ENCODE measurements at regions not wholly inside any gene's neighbourhood (a gene's known extent, or its start where the extent isn't known, plus 50 kb on each side); places are given as distances from the start of the nearest gene placed in this dataset.

- ATAC-seq (no peak), DNase-seq (ENCODE audit: low spot score) (no peak)
- Mint-ChIP-seq H3K4me1 (peaks cover 11% of the 10 kb centered on the region), H3K4me3 (no peak overlapping the region), H3K27me3 (ENCODE audit: low read depth) (no peaks in the 10 kb centered on the region), H3K36me3 (peaks cover 3% of the 10 kb centered on the region; the same call in 1 of the 2 replicates), H3K27ac (no peak overlapping the region), H3K9me3 (peaks cover 9% of the 10 kb centered on the region)
- TF ChIP-seq, protein P1, sequence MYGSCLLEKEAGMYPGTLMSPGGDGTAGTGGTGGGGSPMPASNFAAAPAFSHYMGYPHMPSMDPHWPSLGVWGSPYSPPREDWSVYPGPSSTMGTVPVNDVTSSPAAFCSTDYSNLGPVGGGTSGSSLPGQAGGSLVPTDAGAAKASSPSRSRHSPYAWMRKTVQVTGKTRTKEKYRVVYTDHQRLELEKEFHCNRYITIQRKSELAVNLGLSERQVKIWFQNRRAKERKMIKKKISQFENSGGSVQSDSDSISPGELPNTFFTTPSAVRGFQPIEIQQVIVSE (CRISPR knock-in tag; IDR thresholded peaks at IDR 0.05; ENCODE audit: borderline replicate concordance): no peak
- TF ChIP-seq ZNF219 (CRISPR knock-in tag; IDR thresholded peaks at IDR 0.05; ENCODE audit: borderline replicate concordance) (no peak), GTF2I (CRISPR knock-in tag; conservative IDR thresholded peaks at IDR 0.05) (no peak)
- TF ChIP-seq, protein P2, sequence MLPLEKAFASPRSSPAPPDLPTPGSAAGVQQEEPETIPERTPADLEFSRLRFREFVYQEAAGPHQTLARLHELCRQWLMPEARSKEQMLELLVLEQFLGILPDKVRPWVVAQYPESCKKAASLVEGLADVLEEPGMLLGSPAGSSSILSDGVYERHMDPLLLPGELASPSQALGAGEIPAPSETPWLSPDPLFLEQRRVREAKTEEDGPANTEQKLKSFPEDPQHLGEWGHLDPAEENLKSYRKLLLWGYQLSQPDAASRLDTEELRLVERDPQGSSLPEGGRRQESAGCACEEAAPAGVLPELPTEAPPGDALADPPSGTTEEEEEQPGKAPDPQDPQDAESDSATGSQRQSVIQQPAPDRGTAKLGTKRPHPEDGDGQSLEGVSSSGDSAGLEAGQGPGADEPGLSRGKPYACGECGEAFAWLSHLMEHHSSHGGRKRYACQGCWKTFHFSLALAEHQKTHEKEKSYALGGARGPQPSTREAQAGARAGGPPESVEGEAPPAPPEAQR (CRISPR knock-in tag; IDR thresholded peaks at IDR 0.05): no peak
- TF ChIP-seq, protein P3, sequence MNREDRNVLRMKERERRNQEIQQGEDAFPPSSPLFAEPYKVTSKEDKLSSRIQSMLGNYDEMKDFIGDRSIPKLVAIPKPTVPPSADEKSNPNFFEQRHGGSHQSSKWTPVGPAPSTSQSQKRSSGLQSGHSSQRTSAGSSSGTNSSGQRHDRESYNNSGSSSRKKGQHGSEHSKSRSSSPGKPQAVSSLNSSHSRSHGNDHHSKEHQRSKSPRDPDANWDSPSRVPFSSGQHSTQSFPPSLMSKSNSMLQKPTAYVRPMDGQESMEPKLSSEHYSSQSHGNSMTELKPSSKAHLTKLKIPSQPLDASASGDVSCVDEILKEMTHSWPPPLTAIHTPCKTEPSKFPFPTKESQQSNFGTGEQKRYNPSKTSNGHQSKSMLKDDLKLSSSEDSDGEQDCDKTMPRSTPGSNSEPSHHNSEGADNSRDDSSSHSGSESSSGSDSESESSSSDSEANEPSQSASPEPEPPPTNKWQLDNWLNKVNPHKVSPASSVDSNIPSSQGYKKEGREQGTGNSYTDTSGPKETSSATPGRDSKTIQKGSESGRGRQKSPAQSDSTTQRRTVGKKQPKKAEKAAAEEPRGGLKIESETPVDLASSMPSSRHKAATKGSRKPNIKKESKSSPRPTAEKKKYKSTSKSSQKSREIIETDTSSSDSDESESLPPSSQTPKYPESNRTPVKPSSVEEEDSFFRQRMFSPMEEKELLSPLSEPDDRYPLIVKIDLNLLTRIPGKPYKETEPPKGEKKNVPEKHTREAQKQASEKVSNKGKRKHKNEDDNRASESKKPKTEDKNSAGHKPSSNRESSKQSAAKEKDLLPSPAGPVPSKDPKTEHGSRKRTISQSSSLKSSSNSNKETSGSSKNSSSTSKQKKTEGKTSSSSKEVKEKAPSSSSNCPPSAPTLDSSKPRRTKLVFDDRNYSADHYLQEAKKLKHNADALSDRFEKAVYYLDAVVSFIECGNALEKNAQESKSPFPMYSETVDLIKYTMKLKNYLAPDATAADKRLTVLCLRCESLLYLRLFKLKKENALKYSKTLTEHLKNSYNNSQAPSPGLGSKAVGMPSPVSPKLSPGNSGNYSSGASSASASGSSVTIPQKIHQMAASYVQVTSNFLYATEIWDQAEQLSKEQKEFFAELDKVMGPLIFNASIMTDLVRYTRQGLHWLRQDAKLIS (CRISPR knock-in tag; IDR thresholded peaks at IDR 0.05; ENCODE audit: borderline replicate concordance): no peak
- ChIA-PET CTCF (no interaction called here), POLR2A (interaction anchor here (0.7 kb wide), 1 partner anchor 9 kb away, joined by 3 read pairs; no protein-coding TSS in a partner anchor)
These were observed 299.3 kb upstream of the PDZRN3 start for GRCh38 chr3:73924048-73924447.

- Mint-ChIP-seq H3K36me3 (peaks cover 3% of the 10 kb centered on the region; the same call in 1 of the 2 replicates), H3K4me3 (no peak overlapping the region), H3K27ac (no peak overlapping the region), H3K27me3 (ENCODE audit: low read depth) (no peaks in the 10 kb centered on the region), H3K9me3 (peaks cover 3% of the 10 kb centered on the region; the same call in 1 of the 2 replicates), H3K4me1 (no peaks in the 10 kb centered on the region)
- TF ChIP-seq CREM (CRISPR knock-in tag; IDR thresholded peaks at IDR 0.05): no peak
- TF ChIP-seq NR3C1 (CRISPR knock-in tag; conservative IDR thresholded peaks at IDR 0.05; ENCODE audit: low read depth): no peak
- TF ChIP-seq SMAD4 (CRISPR knock-in tag; IDR thresholded peaks at IDR 0.05): no peak
- DNase-seq (ENCODE audit: low spot score) (no peak), ATAC-seq (no peak)
- CTCF ChIA-PET: no interaction called here
- POLR2A ChIA-PET: no interaction called here
These were observed 292.9 kb upstream of the PDZRN3 start for GRCh38 chr3:73917643-73918042.

- no peak for ATAC-seq
- POLR2A ChIA-PET: no interaction called here
- Mint-ChIP-seq H3K27me3 (ENCODE audit: low read depth) (no peaks in the 10 kb centered on the region), H3K4me3 (no peak overlapping the region), H3K4me1 (no peaks in the 10 kb centered on the region), H3K27ac (no peak overlapping the region), H3K36me3 (peaks cover 3% of the 10 kb centered on the region; the same call in 1 of the 2 replicates), H3K9me3 (peaks cover 3% of the 10 kb centered on the region; the same call in 1 of the 2 replicates)
- CTCF ChIA-PET: no interaction called here
- no peak for DNase-seq (ENCODE audit: low spot score)
- TF ChIP-seq KAT7 (CRISPR knock-in tag; IDR thresholded peaks at IDR 0.05; ENCODE audit: borderline replicate concordance): no peak
- TF ChIP-seq ZBTB43 (CRISPR knock-in tag; IDR thresholded peaks at IDR 0.05): no peak
- no peak for TF ChIP-seq STAT6 (CRISPR knock-in tag; conservative IDR thresholded peaks at IDR 0.05; ENCODE audit: low read depth)
These were observed 291.1 kb upstream of the PDZRN3 start for GRCh38 chr3:73915886-73916285.
